ENCODE measurements at regions not wholly inside any gene's neighbourhood (a gene's known extent, or its start where the extent isn't known, plus 50 kb on each side); places are given as distances from the start of the nearest gene placed in this dataset.

DNA sequence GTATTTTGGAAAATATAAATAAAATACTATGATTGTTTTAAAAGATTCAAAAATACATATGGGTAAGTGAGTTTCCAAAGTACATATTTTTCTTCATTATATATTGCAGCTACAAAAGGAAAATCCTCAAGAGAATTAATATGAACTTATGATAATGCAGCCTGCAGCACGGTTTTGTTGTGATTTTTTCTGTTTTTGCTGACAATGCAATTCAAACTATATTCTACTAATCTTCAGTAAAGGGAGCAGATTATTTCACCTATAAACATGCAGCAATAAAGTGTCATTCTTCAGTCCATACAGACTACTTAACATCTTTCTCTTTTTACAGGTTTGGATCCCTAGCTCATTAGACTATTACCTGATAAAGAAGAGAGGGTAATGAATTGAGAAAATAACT, 582.1 kb upstream of the MGAT4C start:
- TF ChIP-seq POLR2A (IDR thresholded peaks at IDR 0.05) (no peak), POLR2AphosphoS5 (IDR thresholded peaks at IDR 0.05) (no peak)
- TF ChIP-seq, protein P1, sequence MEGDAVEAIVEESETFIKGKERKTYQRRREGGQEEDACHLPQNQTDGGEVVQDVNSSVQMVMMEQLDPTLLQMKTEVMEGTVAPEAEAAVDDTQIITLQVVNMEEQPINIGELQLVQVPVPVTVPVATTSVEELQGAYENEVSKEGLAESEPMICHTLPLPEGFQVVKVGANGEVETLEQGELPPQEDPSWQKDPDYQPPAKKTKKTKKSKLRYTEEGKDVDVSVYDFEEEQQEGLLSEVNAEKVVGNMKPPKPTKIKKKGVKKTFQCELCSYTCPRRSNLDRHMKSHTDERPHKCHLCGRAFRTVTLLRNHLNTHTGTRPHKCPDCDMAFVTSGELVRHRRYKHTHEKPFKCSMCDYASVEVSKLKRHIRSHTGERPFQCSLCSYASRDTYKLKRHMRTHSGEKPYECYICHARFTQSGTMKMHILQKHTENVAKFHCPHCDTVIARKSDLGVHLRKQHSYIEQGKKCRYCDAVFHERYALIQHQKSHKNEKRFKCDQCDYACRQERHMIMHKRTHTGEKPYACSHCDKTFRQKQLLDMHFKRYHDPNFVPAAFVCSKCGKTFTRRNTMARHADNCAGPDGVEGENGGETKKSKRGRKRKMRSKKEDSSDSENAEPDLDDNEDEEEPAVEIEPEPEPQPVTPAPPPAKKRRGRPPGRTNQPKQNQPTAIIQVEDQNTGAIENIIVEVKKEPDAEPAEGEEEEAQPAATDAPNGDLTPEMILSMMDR (IDR thresholded peaks at IDR 0.05), result no peak

Measured in prostate gland (tissue), 2 donors.